ENCODE measurements at regions not wholly inside any gene's neighbourhood (a gene's known extent, or its start where the extent isn't known, plus 50 kb on each side); places are given as distances from the start of the nearest gene placed in this dataset.
"Not testable (repeated sequence)": the region's sequence is repeated elsewhere in the genome, so short reads cannot be mapped to it uniquely, and the experiment has no call there.

DNA sequence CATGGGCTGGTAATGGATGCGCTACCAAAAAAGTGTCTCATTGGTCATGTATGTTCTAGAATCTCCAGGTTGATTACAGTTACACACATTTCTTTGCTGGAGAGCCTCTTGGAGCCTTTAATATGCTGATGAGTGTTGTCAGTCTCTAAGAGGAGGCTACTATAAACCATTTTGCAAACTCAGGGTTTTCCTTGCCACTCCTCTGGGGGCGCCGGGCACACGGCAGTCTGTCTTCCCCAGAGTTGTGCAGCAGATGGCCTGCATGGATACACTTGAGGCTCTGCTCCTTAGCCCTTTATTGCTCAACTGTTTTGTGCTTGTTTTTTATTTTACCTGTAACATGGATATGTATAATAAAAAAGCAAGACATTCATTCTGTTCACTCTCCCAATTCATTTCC lies 196.5 kb downstream of the ACTR3B start:
- TF ChIP-seq CTCF (IDR thresholded peaks at IDR 0.05), result no peak; the same call in 1 of the 2 replicates
- no peak for TF ChIP-seq SIN3A (IDR thresholded peaks at IDR 0.05; ENCODE audit: borderline replicate concordance, insufficient read depth, low read depth, low read length)
- no peak for TF ChIP-seq TCF7L2 (IDR thresholded peaks at IDR 0.05; ENCODE audit: low read depth, low read length)
- TF ChIP-seq, protein P1, sequence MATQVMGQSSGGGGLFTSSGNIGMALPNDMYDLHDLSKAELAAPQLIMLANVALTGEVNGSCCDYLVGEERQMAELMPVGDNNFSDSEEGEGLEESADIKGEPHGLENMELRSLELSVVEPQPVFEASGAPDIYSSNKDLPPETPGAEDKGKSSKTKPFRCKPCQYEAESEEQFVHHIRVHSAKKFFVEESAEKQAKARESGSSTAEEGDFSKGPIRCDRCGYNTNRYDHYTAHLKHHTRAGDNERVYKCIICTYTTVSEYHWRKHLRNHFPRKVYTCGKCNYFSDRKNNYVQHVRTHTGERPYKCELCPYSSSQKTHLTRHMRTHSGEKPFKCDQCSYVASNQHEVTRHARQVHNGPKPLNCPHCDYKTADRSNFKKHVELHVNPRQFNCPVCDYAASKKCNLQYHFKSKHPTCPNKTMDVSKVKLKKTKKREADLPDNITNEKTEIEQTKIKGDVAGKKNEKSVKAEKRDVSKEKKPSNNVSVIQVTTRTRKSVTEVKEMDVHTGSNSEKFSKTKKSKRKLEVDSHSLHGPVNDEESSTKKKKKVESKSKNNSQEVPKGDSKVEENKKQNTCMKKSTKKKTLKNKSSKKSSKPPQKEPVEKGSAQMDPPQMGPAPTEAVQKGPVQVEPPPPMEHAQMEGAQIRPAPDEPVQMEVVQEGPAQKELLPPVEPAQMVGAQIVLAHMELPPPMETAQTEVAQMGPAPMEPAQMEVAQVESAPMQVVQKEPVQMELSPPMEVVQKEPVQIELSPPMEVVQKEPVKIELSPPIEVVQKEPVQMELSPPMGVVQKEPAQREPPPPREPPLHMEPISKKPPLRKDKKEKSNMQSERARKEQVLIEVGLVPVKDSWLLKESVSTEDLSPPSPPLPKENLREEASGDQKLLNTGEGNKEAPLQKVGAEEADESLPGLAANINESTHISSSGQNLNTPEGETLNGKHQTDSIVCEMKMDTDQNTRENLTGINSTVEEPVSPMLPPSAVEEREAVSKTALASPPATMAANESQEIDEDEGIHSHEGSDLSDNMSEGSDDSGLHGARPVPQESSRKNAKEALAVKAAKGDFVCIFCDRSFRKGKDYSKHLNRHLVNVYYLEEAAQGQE (IDR thresholded peaks at IDR 0.05; ENCODE audit: insufficient read depth in 1 of 2, low read depth in 2 of 2, low read length in 1 of 2), result no peak
- TF ChIP-seq POLR2AphosphoS5 (IDR thresholded peaks at IDR 0.05; ENCODE audit: low read depth, low read length), result no peak
- Histone ChIP-seq H3K27ac (ENCODE audit: low read length) (no peak overlapping the region), H3K4me1 (ENCODE audit: control insufficient read depth, insufficient read depth, low read length) (no peaks in the 10 kb centered on the region), H3K27me3 (ENCODE audit: control insufficient read depth, insufficient read depth, low read length) (peaks cover 6% of the 10 kb centered on the region; the same call in 1 of the 2 replicates), H3K4me3 (ENCODE audit: low read depth in 2 of 2, low read length in 2 of 2) (no peak overlapping the region), H3K9me3 (ENCODE audit: control insufficient read depth, insufficient read depth, low read depth, low read length) (no peaks in the 10 kb centered on the region), H3K36me3 (ENCODE audit: control insufficient read depth, insufficient read depth, low read length) (no peaks in the 10 kb centered on the region)
- ChIA-PET CTCF (no interaction called here), POLR2A (no interaction called here)
- BruUV-seq (replicated peaks), result no TSS peak
- intact Hi-C loops (cut with micrococcal nuclease; ENCODE audit: unreplicated experiment), result no loop called here
- no peak for ATAC-seq
- DNase-seq (ENCODE audit: low read depth, low spot score), result no peak
- in situ Hi-C loops (cut with HindIII; ENCODE audit: low pct_unique_long_range_greater_than_20kb, low sequenced_read_pairs), result no loop called here

GRCh38 chr7:152959610-152960009 lies 200.1 kb downstream of the ACTR3B start:
- H3K9me3 ChIP-seq (ENCODE audit: control insufficient read depth, insufficient read depth, low read depth, low read length), result no peaks in the 10 kb centered on the region
- BruUV-seq (replicated peaks), result no TSS peak
- no peak overlapping the region for H3K27ac ChIP-seq (ENCODE audit: low read length)
- no peaks in the 10 kb centered on the region for H3K4me1 ChIP-seq (ENCODE audit: control insufficient read depth, insufficient read depth, low read length)
- ChIA-PET POLR2A (interaction anchor here (0.6 kb wide), 1 partner anchor 193 kb away, joined by 11 read pairs; no protein-coding TSS in a partner anchor), CTCF (no interaction called here)
- no peak for TF ChIP-seq TCF7L2 (IDR thresholded peaks at IDR 0.05; ENCODE audit: low read depth, low read length)
- TF ChIP-seq, protein P1 (IDR thresholded peaks at IDR 0.05; ENCODE audit: insufficient read depth in 1 of 2, low read depth in 2 of 2, low read length in 1 of 2), result no peak
- peak; percentile 23 for TF ChIP-seq CTCF (IDR thresholded peaks at IDR 0.05)
- no peak for TF ChIP-seq POLR2AphosphoS5 (IDR thresholded peaks at IDR 0.05; ENCODE audit: low read depth, low read length)
- no peak overlapping the region for H3K4me3 ChIP-seq (ENCODE audit: low read depth in 2 of 2, low read length in 2 of 2)
- ATAC-seq (no peak), DNase-seq (ENCODE audit: low read depth, low spot score) (no peak)
- in situ Hi-C loops (cut with HindIII; ENCODE audit: low pct_unique_long_range_greater_than_20kb, low sequenced_read_pairs), result no loop called here
- no peaks in the 10 kb centered on the region for H3K36me3 ChIP-seq (ENCODE audit: control insufficient read depth, insufficient read depth, low read length)
- intact Hi-C loops (cut with micrococcal nuclease; ENCODE audit: unreplicated experiment), result no loop called here
- no peaks in the 10 kb centered on the region; the same call in 1 of the 2 replicates for H3K27me3 ChIP-seq (ENCODE audit: control insufficient read depth, insufficient read depth, low read length)

DNA sequence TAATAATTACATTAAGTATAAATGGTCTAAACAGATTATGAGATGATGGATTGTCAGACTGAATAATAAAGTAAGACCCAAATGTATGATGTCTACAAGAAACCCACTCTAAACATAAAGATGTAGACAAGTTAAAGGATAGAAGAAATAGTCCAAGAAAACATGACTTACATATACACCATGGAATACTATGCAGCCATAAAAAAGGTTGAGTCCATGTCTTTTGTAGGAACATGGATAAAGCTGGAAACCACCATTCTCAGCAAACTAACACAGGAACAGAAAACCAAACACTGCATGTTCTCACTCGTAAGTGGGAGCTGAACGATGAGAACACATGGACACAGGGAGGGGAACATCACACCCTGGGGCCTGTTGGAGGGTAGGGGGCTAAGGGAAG lies 202.2 kb downstream of the ACTR3B start:
- H3K27me3 ChIP-seq (ENCODE audit: control insufficient read depth, insufficient read depth, low read length); H3K27ac ChIP-seq (ENCODE audit: low read length); POLR2A ChIA-PET; intact Hi-C loops (cut with micrococcal nuclease; ENCODE audit: unreplicated experiment); ATAC-seq; H3K4me3 ChIP-seq (ENCODE audit: low read depth in 2 of 2, low read length in 2 of 2); BruUV-seq (replicated peaks); in situ Hi-C loops (cut with HindIII; ENCODE audit: low pct_unique_long_range_greater_than_20kb, low sequenced_read_pairs); H3K9me3 ChIP-seq (ENCODE audit: control insufficient read depth, insufficient read depth, low read depth, low read length); H3K36me3 ChIP-seq (ENCODE audit: control insufficient read depth, insufficient read depth, low read length); CTCF ChIA-PET; DNase-seq (ENCODE audit: low read depth, low spot score); H3K4me1 ChIP-seq (ENCODE audit: control insufficient read depth, insufficient read depth, low read length): not testable (repeated sequence)
